ENCODE measurements at regions not wholly inside any gene's neighbourhood (a gene's known extent, or its start where the extent isn't known, plus 50 kb on each side); places are given as distances from the start of the nearest gene placed in this dataset.

DNA sequence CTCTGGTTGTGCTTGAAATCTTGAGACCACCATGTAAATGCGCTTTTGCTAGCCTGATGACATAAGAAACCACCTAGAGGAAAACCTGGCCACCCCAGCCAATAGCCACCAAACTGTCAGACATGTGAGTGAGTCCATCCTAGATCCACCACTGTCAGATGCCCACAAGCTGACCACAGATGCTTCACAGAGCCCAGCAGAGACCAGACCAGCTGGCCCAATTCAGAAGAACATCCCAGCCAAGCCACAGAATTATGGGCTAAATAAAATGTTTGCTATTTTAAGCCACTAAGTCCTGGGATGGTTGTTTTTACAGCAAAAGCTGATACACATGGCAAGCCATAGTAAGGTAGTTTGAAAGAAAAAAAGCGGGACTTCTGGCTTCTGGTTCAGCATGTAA lies 425.3 kb downstream of the KIF16B start:
- TF ChIP-seq, protein P1, sequence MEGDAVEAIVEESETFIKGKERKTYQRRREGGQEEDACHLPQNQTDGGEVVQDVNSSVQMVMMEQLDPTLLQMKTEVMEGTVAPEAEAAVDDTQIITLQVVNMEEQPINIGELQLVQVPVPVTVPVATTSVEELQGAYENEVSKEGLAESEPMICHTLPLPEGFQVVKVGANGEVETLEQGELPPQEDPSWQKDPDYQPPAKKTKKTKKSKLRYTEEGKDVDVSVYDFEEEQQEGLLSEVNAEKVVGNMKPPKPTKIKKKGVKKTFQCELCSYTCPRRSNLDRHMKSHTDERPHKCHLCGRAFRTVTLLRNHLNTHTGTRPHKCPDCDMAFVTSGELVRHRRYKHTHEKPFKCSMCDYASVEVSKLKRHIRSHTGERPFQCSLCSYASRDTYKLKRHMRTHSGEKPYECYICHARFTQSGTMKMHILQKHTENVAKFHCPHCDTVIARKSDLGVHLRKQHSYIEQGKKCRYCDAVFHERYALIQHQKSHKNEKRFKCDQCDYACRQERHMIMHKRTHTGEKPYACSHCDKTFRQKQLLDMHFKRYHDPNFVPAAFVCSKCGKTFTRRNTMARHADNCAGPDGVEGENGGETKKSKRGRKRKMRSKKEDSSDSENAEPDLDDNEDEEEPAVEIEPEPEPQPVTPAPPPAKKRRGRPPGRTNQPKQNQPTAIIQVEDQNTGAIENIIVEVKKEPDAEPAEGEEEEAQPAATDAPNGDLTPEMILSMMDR (IDR thresholded peaks at IDR 0.05; ENCODE audit: insufficient read depth, low read length, poor library complexity, severe bottlenecking), result no peak
- no peak for DNase-seq (ENCODE audit: extremely low read depth, insufficient read length)
- H3K27me3 ChIP-seq (replicated peaks; ENCODE audit: control insufficient read depth, insufficient read depth, low read length), result no peaks in the 10 kb centered on the region

DNA sequence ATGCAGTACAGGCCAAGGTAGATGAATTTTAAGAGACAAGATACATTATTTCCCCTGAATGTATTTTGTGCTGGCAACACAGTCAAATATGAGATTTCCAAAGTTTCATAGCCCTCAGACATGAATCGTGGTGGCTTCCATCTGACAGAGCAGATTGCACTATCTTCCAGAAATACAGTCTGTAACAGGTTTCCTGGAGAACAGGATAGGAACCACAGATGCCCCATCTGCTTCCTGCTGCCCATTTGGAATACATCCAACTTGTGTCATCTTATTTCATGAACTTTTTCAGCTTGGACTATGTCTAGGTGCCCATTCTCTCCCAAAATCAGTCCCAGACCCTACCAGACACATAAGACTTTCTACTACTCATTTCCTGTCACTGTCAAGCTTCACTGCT lies 426.0 kb downstream of the KIF16B start:
- no peaks in the 10 kb centered on the region for H3K27me3 ChIP-seq (replicated peaks; ENCODE audit: control insufficient read depth, insufficient read depth, low read length)
- H3K36me3 ChIP-seq (ENCODE audit: control insufficient read depth, insufficient read depth, low read length), result no peaks in the 10 kb centered on the region
- H3K4me3 ChIP-seq (replicated peaks; ENCODE audit: low read depth, low read length), result no peak overlapping the region
- TF ChIP-seq, protein P1 (IDR thresholded peaks at IDR 0.05; ENCODE audit: insufficient read depth, low read length, poor library complexity, severe bottlenecking), result no peak
- no peak for DNase-seq (ENCODE audit: extremely low read depth, insufficient read length)

More for the DNA sequence above, 425.3 kb downstream of the KIF16B start:
- H3K36me3 ChIP-seq (ENCODE audit: control insufficient read depth, insufficient read depth, low read length), result no peaks in the 10 kb centered on the region
- no peak overlapping the region for H3K4me3 ChIP-seq (replicated peaks; ENCODE audit: low read depth, low read length)

DNA sequence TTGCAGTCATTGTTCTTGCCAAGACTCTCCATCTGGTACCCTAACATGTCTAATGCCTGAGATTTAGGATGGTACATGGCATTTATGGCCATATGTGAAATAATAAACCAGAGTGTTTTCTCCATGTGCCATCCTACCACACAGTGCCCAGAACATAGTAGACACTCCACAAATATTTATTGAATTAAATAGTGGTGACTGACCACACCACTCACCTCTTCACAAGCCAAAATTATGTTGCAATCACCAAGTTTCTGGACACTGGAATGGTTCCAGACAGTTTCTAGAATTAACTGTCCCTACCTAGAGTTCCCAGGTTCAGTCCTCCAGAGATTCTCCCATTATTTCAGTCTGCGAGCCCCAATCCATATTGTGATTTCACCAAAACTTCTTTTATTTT lies 427.3 kb downstream of the KIF16B start:
- DNase-seq (ENCODE audit: extremely low read depth, insufficient read length), result no peak

DNA sequence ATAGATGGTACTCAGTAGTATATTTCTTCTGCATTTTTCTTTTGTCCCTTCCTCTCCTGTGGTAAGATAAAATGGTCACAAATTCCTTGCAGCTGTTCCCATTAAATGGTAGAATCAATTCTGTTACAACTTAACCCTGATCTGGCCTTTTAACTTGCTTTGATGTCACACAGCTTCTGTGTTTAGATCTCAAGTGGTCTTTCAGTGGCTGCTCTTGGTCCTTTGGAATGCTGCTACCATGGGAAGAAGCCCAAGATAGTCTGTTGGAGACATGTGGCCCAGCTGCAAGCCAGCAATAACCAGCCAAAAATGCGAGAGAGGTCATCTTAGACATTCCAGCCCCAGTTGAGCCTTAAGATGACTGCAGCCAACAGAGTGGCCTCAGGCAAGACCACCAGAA lies 429.7 kb downstream of the KIF16B start:
- DNase-seq (ENCODE audit: extremely low read depth, insufficient read length), result no peak
- TF ChIP-seq, protein P1 (IDR thresholded peaks at IDR 0.05; ENCODE audit: insufficient read depth, low read length, poor library complexity, severe bottlenecking), result no peak
- H3K36me3 ChIP-seq (ENCODE audit: control insufficient read depth, insufficient read depth, low read length), result no peaks in the 10 kb centered on the region
- H3K4me3 ChIP-seq (replicated peaks; ENCODE audit: low read depth, low read length), result no peak overlapping the region
- H3K27me3 ChIP-seq (replicated peaks; ENCODE audit: control insufficient read depth, insufficient read depth, low read length), result no peaks in the 10 kb centered on the region

More for the DNA sequence above, 427.3 kb downstream of the KIF16B start:
- Histone ChIP-seq H3K4me3 (replicated peaks; ENCODE audit: low read depth, low read length) (no peak overlapping the region), H3K36me3 (ENCODE audit: control insufficient read depth, insufficient read depth, low read length) (no peaks in the 10 kb centered on the region), H3K27me3 (replicated peaks; ENCODE audit: control insufficient read depth, insufficient read depth, low read length) (no peaks in the 10 kb centered on the region)
- TF ChIP-seq, protein P1 (IDR thresholded peaks at IDR 0.05; ENCODE audit: insufficient read depth, low read length, poor library complexity, severe bottlenecking), result no peak

DNA sequence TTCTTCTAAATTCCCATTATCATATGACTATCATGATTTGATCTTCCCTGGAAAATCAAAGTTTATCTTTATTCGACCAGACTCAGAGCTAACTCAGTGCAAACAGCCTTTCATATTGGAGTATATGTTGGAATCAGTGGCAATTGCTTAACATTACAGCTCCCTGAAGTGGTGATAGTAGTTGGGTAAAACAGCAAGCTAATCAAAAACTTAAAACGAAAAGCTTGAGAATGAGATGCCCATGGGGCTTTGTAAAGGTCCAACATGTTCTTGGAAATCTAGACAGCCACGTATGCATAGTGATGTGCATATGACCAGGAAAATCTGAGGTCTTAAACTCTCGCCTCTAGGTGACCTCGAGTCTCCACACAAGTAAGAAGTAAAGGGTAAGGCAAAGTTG lies 437.6 kb downstream of the KIF16B start:
- TF ChIP-seq, protein P1 (IDR thresholded peaks at IDR 0.05; ENCODE audit: insufficient read depth, low read length, poor library complexity, severe bottlenecking), result no peak
- no peaks in the 10 kb centered on the region for H3K36me3 ChIP-seq (ENCODE audit: control insufficient read depth, insufficient read depth, low read length)
- H3K4me3 ChIP-seq (replicated peaks; ENCODE audit: low read depth, low read length), result no peak overlapping the region
- H3K27me3 ChIP-seq (replicated peaks; ENCODE audit: control insufficient read depth, insufficient read depth, low read length), result no peaks in the 10 kb centered on the region
- DNase-seq (ENCODE audit: extremely low read depth, insufficient read length), result no peak
